ENCODE measurements at regions not wholly inside any gene's neighbourhood (a gene's known extent, or its start where the extent isn't known, plus 50 kb on each side); places are given as distances from the start of the nearest gene placed in this dataset.

- H3K36me3 ChIP-seq (ENCODE audit: control insufficient read depth, insufficient read depth, low read length), result no peaks in the 10 kb centered on the region
- TF ChIP-seq CTCF (IDR thresholded peaks at IDR 0.05; ENCODE audit: insufficient read depth, low read length, poor library complexity, severe bottlenecking), result no peak
- no peaks in the 10 kb centered on the region; the same call in none of the 2 replicates for H3K27me3 ChIP-seq (replicated peaks; ENCODE audit: control insufficient read depth, insufficient read depth, low read length)
- DNase-seq (ENCODE audit: extremely low read depth, insufficient read length), result no peak
- no peak overlapping the region for H3K4me3 ChIP-seq (replicated peaks; ENCODE audit: low read depth, low read length)
Measured at GRCh38 chr2:16442971-16443370, 222.7 kb downstream of the CYRIA start.

- no peaks in the 10 kb centered on the region; the same call in none of the 2 replicates for H3K27me3 ChIP-seq (replicated peaks; ENCODE audit: control insufficient read depth, insufficient read depth, low read length)
- H3K4me3 ChIP-seq (replicated peaks; ENCODE audit: low read depth, low read length), result no peak overlapping the region
- no peak for DNase-seq (ENCODE audit: extremely low read depth, insufficient read length)
- no peak for TF ChIP-seq CTCF (IDR thresholded peaks at IDR 0.05; ENCODE audit: insufficient read depth, low read length, poor library complexity, severe bottlenecking)
- no peaks in the 10 kb centered on the region for H3K36me3 ChIP-seq (ENCODE audit: control insufficient read depth, insufficient read depth, low read length)
Measured at GRCh38 chr2:16441431-16441830, 224.2 kb downstream of the CYRIA start.

GRCh38 chr2:16440898-16441297 is 224.7 kb downstream of the CYRIA start:
- no peaks in the 10 kb centered on the region; the same call in none of the 2 replicates for H3K27me3 ChIP-seq (replicated peaks; ENCODE audit: control insufficient read depth, insufficient read depth, low read length)
- DNase-seq (ENCODE audit: extremely low read depth, insufficient read length), result no peak
- no peak for TF ChIP-seq CTCF (IDR thresholded peaks at IDR 0.05; ENCODE audit: insufficient read depth, low read length, poor library complexity, severe bottlenecking)
- H3K36me3 ChIP-seq (ENCODE audit: control insufficient read depth, insufficient read depth, low read length), result no peaks in the 10 kb centered on the region
- no peak overlapping the region for H3K4me3 ChIP-seq (replicated peaks; ENCODE audit: low read depth, low read length)

GRCh38 chr2:16438613-16439321 is 226.9 kb downstream of the CYRIA start:
- Histone ChIP-seq H3K27me3 (replicated peaks; ENCODE audit: control insufficient read depth, insufficient read depth, low read length) (no peaks in the 10 kb centered on the region; the same call in none of the 2 replicates), H3K4me3 (replicated peaks; ENCODE audit: low read depth, low read length) (no peak overlapping the region), H3K36me3 (ENCODE audit: control insufficient read depth, insufficient read depth, low read length) (no peaks in the 10 kb centered on the region)
- TF ChIP-seq CTCF (IDR thresholded peaks at IDR 0.05; ENCODE audit: insufficient read depth, low read length, poor library complexity, severe bottlenecking), result no peak
- DNase-seq (ENCODE audit: extremely low read depth, insufficient read length), result no peak

- H3K36me3 ChIP-seq (ENCODE audit: control insufficient read depth, insufficient read depth, low read length), result no peaks in the 10 kb centered on the region
- H3K4me3 ChIP-seq (replicated peaks; ENCODE audit: low read depth, low read length), result no peak overlapping the region
- TF ChIP-seq CTCF (IDR thresholded peaks at IDR 0.05; ENCODE audit: insufficient read depth, low read length, poor library complexity, severe bottlenecking), result no peak
- DNase-seq (ENCODE audit: extremely low read depth, insufficient read length), result no peak
- no peaks in the 10 kb centered on the region; the same call in none of the 2 replicates for H3K27me3 ChIP-seq (replicated peaks; ENCODE audit: control insufficient read depth, insufficient read depth, low read length)
Measured at GRCh38 chr2:16437189-16437588, 228.4 kb downstream of the CYRIA start.
